ENCODE measurements at regions not wholly inside any gene's neighbourhood (a gene's known extent, or its start where the extent isn't known, plus 50 kb on each side); places are given as distances from the start of the nearest gene placed in this dataset.

DNA sequence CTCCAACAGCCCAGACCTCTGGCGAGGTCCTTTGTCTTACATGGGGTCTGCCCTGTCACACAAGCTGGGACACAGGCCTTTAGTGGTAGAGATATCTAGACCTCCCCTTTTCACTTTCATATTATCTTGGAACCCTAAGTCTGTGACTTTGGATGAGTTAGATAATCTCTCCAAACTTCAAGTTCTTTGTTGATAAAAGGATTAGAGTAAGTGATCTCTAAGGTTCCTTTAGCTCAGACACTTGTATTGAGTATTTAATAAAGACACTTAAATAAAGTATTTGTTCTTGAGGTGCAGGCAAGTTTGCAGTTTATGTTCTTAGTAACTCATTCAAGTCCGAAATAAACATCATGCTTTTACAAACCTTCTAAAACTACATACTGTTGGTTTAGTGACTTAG lies 459.6 kb downstream of the SHQ1 start:
- DNase-seq, result no peak

DNA sequence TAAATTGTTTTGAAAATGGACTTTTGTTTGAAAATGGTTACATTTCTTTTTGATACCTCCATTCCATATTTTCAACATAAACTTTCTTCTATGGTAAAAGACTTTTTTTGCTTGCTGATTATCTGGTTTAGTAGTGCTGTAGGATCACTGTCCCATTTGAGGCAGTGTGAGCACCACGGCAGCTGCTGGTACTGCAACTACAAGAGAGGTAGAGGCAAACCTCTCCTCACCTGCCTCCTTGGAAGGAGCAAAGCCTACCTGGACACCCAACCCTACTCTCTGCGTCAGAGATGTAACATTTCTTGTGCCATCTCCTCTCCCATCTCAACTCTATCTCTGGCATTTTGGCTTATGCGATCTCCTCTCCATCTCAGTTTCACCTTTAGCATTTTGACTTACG lies 460.1 kb downstream of the SHQ1 start:
- no peak for DNase-seq

DNA sequence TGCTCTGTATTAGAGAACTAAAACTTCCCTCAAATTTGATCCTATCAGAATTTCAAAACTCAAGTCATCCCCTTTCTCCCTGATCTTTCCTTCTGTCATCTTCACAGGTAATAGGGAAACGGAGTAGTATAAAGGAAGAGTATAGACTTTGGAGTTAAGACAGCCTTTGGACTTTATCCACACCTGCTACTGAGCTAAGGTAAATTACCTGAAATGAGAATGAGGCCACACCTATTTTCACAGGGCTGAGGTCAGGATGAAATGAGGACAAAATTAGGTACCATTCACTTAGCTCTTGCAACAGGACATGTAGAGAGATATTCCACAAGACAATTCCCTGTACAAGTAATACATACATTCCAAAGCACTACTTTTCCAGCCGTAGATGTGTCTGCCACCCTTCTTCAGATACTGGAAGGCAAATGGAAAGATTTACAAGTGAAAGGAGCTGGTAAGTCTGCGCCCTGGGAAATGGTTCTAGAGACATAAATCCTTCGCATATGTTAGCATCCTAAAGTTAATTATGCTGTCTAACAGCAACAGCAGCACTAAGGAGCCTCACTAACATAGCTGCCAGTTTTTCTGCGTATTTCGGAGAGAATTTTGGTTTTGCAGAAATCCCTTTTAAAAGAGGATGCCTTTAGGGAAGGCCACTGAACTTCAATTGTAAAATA lies 461.8 kb downstream of the SHQ1 start:
- DNase-seq, result no peak

DNA sequence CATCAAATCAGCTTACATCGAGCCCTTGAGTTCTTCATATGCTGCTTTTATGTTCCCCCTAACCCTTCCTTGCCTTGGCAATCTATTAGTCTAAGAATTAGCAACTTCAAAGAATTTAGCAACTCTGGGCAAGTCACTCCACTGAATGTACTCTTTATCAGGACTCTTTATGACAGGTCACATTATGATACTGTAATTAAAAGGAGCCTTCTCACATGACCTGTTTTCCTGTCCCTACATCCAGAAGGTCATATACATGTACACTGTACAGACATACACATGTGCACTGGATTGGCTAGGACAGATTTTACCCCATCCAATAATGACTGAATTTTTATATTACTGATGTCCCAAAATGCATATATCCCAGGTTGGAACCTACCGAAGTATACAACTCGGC lies 463.1 kb downstream of the SHQ1 start:
- no peak for DNase-seq

DNA sequence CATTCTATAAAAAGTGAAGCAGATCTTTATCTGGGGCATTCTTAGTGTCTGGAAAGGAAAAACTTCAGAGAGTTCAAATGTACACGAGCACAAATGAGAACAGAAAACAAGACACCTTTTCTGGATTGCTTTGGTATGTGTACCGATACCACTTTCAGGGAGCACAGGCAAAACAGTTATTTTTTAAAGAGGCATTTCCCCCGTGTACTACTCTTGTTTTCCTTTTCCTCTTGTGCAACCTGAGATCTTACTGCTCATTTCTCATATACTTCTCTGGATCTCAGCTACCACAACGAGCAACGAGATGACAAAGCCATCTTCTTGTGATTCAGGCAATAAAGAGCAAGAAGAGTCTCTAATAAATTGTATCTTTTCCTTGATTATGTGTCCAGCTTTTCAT lies 463.6 kb downstream of the SHQ1 start:
- DNase-seq, result no peak

DNA sequence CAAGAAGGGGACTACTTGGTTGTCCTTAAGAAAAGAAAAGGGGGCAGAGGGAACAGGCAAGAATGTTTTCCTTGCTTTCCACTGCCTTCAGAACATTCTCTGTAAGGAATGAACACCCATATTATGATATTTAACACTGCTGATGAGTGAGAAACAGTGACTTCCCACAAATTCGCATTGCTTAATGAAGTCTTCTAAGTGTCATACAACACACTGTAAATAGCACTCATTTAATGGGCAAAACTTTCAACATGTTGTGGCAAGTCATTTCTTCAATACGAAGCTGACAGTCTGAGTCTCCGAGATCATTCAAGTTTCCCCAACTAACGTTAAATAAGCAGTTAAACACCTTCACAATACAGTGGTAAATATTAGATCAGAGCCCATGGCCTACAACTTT lies 464.4 kb downstream of the SHQ1 start:
- DNase-seq, result no peak

DNA sequence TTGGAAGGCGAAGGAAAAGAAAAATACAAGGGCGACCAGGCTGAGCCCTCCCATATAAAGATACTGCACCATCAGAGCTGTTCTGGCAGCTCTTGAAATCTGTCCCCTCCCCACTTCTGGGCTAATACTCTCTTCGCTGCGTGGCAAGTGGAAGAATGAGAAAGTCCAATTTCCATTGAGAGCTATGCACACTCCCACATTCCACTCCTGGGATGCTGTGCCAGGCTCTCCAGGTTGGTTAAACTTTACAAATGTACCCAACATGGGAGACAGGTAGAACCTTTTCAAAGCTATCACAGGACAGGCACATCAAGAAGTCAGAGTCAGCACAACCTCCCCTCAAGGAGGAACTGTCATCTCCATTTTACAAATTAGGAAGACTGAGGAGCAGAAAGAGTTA lies 465.0 kb downstream of the SHQ1 start:
- no peak for DNase-seq

DNA sequence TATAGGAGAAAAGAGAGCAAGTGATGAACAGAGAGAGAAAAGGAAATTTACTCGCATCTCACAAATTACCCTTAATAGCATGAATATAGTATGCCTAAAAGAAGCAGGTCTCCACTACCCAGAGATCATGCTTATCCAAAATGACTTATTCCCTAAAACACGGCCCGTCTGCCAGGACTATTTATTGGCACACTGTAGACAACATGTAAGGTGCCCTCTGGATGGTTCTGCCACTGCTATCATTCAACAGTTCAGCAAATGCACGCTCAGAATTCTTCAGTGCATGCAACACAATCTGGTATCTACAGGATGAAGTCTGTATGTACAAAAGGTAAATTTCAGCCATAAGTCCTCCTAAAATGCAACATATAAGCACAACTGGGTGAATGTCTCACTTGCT lies 465.8 kb downstream of the SHQ1 start:
- DNase-seq, result no peak

DNA sequence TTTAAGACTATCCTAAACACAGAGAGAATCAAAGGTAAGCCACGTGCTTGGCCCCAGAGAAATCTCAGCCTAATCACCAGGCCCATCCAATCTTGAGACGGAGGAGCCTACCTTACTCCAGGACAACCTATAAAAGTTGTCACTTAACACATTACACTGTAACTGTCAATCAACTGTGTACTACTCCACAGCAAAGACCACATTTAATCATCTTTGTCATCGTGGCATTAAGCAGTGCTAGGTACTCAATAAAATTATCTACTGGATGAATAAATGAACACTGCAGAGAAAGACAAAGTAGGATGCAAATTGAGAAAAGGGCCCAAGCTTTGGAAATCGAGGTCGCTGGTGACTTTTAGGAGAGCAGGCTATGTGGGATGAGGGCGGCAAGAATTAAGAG lies 466.7 kb downstream of the SHQ1 start:
- no peak for DNase-seq

DNA sequence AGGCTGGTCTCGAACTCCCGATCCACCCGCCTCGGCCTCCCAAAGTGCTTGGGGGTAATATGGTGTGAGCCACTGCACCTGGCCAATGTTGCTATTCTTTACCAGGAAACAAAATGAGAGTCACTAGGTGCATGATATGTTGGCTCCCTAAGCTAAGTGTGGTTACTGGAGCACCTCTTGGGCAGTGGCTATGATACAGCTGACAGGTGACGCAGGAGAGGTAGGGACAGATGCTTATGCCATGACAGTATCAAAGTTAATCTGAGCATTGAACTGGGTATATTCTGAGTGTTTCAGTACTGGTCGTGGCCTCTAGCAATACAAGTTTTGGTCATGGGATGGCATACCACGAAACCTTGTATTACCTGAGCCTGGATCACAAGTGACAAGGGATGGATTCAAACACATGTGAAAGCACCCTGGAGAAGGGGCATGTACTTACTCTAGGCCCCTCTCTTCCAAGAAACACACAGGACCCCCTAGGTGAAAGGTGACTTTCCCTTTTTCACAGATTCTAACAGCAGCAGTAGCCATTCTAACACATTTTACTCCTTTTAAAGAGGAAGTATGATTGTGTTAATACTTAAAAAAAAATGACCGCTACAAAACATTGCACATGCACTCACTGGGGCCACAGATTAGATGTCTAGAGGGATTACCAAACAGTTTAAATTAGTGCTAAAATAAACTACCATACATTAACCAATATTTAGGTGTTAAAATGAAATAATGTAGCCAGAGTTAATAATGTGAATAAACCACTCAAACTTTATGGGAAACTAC lies 467.3 kb downstream of the SHQ1 start:
- no peak for DNase-seq

DNA sequence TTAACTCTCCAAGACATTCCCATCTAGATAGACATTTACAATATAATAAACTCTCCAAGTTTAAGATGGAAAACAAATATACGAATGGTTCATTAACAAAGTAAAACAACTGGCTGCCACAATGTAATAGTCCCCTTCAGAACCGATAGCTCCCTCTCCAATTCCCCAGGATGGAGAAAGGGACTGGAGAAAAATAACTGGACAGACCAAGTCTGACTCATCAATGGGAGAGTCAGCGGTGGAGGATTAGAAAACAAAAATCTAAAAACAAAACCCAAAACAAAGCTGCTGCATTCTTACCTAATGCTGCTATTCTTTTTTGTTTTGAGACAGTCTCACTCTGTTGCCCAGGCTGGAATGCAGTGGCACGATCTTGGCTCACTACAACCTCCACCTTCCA lies 468.1 kb downstream of the SHQ1 start:
- no peak for DNase-seq

DNA sequence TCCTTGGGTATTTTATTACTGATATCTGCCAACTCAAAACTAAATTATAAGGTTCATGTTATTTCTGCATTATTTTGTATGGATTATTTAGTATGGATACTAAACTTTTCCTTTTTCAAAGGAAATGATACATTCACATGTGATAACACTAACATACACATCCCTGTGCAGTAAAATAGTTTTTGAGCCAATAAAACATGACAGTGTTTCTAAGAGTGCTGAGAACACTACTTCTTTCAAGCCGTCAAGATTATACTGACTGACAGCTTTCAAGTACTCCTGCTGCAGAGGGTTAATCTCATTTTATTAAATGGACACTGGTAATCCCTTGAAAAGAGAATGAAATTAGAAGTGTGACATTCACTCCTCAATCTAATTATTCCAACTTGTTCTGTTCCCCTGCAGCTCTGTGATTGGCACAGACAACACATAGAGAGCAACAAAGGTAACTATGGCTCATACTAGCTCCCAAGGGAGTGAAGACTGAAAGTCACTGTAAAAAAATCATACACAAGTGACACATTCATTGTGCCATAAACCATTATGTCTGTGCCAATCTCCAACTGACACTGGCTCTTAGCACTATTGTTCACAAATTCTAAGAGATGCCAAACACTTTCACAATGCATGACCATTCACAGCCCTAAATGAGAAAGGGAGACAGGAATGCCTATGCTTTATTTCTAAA lies 468.6 kb downstream of the SHQ1 start:
- DNase-seq, result peak; percentile 48

DNA sequence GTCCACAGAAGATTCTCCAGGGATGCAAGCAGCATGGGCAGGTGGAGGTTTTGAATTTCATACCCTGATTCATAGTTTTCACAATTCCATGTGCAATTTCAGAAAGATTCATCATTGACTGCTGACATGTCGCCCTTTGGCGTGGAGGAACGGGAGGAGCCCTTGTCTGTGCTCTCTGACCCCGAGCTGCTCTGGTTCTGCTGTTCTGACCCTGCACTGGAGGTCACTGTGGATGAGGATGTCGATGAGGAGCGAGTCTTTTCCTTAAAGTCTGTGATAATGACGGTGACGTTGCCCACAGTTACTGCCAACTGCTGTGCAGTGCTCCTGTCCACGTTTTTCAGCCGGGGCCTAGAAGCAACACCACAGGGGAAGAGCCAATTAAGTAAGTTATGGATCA lies 470.0 kb downstream of the SHQ1 start:
- no peak for DNase-seq

DNA sequence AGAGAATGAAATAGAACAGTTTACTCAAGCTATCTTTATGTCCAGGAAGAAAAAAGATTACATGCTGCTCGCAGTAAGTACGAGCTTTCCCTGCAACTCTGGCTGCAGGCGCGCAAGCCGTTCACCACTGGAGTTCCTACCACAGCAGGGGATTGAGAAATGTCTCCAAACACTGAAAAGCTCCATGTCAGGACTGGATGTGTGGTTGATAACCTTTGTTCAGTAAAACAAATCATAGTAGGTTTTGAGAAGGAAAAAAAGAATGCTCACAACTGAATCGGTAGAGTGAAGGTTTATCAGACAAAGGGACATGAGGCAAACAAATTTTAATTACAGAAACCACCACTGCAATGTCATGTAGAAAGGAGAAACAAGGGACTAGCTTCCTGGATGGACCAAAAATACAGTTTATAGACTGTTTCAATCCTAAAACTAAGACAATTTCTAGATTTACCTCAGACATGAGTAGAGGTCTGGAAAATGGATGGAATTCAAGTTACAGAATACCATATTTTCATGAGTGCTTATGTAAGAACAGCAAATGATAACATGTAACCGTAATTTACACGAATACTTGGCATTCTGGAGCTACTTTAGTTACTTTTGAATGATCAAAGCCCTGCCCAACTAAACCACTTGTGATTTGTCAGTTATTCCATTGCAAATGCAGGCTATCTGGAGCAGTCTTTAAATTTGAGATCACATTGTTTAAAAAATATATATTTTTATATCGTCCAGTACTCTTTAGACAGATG lies 471.1 kb downstream of the SHQ1 start:
- no peak for DNase-seq

DNA sequence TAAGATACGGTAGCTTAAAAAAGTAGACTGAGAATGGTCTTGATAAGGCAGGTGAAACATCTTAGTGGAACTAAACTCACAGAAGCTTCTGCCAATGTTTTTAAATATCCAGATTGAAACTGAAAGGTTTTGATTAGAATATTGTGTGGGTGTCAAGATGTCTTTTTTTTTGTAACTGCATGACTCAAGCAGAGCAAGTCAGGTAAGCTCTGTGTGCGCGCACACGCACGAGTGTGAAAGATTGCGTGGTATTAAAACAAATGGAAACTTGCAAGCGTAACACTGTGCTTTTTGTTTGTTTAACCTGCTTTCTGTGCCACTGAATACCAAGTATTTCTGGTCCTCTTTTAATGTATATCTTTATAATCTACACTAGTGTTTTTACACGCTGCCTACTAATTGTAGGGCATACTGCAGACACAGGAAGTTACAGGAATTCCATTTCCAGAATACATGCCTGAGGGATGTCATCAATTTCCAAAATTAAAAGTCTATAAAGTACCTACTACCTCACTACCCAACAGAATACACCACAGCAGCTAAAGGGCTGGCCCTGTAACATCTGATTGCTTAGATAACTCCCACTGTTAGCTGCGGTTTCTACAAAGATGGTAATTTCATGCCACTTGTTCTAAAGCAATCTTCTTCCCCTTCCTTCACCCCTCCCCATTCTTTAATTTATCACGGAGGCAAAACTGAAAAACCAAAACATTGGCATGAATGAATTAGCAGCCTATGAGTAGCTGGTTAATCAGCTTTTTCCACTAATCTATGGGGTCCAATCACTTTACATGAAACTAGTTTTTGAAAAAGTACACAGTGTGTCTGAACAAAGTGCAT lies 472.8 kb downstream of the SHQ1 start:
- DNase-seq, result no peak

DNA sequence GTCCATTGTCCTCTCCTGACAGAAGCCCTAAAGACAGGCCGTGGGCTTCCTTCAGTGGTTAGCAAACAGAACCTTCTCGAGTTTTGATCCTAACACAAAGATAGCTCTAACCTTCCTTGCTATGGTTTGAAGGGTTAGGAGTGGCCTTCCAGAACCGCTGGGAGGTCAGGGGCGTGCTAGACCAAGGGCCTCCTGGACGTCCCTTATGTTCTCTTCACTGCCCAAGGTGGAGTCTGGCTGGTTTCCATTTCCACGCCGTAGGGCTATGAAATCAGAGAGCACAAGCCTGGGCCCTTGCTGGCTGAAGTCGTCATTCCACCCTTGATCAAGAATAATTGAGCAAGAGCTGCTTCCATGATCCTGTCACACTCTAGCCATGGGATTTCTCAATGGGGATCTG lies 475.1 kb downstream of the SHQ1 start:
- DNase-seq, result no peak

DNA sequence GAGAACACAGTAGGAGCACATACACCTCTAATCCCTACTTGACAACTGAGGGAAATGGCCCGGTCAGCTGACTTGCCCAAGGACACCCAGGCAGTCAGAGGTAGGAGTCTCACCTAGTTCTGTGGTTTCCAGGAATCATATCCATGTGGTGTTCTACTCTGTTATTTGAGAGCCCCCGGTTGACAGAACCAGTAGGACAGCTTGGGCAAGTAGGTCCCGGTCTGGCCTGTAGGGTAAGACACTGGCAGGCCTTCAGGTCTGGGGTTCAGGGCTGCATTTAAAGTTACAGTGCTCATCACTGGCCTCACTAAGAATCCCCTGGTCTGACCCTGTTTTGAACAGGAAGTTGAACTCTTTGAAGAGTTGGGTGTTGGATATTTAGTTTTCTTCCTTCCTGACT lies 476.1 kb downstream of the SHQ1 start:
- no peak for DNase-seq

DNA sequence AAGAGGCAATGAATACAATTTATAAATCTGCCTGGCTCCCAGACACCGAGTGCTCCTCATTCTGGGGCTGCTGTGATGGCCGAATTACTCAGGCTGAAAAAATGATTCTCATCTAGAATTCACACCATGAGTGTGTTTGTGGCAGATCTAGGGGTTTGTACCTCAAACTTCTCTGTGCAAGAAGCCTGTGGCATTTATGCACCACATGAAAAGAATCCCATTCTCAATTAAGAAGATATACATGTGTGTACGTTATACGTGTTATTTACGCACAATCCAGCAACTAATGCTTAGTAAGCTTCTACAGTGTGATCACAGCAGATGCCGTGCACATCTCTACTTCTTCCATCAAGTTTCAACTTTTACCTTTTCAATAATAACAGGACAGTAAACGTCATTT lies 476.8 kb downstream of the SHQ1 start:
- no peak for DNase-seq

DNA sequence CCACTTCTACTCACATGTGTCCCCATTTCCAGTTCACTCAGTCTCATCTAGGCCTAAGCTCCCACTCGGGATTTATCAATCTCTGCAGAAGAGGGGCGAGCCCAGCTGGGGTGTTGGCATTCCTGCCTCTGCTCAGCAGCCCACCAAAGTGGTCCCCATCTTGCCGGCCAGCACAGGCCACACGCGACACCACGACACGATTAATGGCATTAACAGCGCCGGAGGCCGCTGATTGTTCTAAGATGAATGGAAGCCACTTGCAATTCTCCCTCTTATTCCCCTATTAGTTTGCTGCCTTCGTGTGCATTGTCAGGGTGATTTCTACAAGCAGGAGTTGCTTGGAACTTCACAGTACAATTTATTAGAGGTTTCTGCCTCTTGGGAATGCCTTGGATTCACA lies 477.3 kb downstream of the SHQ1 start:
- no peak for DNase-seq

DNA sequence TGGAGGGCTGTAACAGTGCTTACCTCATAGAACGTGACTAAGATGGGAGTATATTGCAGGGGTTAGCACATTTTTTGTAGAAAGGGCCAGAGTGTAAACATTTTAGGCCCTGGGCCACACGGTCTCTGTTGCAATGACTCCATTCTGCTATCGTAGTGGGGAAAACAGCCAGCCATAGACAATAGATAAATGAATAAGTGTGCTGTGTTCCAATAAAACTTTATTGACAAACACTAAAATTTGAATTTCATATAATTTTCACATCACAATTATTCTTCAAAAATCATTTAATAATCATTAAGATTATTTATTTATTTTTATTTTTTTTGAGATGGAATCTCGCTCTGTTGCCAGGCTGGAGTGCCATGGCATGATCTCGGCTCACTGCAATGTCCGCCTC lies 478.6 kb downstream of the SHQ1 start:
- no peak for DNase-seq

DNA sequence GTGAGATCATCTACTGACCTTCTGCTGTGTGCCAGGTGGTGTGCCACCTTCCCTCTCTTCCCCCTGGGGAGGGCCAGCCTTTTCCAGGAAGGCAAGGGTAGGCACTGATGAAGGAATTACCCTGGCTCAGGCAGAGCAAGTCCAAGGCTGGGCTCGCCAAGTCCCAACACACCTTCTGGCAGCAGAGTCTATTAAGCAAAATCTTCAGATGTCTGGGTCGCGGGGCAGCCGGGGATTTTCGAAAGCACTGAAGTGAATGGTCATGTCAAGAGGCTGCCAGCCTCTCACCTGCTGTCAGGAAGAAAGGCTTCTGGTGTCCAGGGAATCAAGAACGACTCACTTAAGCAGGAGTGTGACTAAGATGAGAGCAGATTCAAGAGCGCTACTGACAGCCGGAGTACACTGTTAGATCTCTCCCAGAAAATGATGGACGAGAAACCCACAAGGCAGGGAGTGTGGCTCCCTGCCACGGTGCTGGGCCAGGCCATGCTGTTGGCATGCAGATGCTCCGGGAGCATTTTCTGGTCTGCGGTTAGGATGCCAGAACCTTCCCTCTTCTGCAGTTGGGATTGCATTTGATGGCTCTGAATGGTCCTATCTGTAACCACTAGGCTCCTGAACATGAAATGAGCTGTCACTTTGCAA lies 479.8 kb downstream of the SHQ1 start:
- no peak for DNase-seq

DNA sequence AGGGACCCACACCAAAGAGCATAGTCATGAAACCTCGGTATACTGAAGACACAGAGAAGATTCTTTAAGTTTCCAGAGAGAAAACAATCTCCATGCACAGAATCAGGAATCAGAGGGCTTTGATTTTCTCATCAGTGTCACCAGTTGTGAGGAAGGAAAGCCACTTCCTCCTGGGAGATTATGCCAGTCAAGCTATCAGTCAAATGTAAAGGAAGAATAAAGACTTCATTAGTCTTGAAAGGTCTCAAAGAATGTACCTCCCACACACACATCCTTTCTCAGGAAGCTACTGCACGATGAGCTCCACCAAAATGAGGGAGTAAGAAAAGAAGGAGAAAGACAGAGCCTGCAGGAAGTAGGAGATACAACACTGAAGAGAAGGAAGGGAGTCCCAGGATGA lies 486.3 kb downstream of the SHQ1 start:
- no peak for DNase-seq
